ENCODE measurements at regions not wholly inside any gene's neighbourhood (a gene's known extent, or its start where the extent isn't known, plus 50 kb on each side); places are given as distances from the start of the nearest gene placed in this dataset.

DNA sequence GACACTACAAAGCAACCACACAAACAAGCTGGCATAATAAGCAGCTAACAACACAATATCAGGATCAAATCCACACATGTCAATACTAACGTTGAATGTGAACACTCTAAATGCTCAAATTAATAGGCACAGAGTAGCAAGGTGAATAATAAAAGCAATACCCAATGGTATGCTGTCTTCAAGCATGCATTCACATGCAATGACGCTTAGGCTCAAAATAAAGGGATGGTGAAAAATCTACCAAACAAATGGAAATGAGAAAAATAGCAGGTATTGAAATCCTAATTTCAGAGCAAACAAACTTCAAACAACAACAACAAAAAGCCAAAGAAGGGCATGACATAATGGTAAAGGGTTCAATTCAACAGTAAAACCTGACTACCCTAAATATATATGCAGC, 74.0 kb upstream of the FAM47B start:
- intact Hi-C loops (cut with DNase I): loop anchor here (10.0 kb wide), 1 partner anchor 294 kb away; no protein-coding TSS in a partner anchor

DNA sequence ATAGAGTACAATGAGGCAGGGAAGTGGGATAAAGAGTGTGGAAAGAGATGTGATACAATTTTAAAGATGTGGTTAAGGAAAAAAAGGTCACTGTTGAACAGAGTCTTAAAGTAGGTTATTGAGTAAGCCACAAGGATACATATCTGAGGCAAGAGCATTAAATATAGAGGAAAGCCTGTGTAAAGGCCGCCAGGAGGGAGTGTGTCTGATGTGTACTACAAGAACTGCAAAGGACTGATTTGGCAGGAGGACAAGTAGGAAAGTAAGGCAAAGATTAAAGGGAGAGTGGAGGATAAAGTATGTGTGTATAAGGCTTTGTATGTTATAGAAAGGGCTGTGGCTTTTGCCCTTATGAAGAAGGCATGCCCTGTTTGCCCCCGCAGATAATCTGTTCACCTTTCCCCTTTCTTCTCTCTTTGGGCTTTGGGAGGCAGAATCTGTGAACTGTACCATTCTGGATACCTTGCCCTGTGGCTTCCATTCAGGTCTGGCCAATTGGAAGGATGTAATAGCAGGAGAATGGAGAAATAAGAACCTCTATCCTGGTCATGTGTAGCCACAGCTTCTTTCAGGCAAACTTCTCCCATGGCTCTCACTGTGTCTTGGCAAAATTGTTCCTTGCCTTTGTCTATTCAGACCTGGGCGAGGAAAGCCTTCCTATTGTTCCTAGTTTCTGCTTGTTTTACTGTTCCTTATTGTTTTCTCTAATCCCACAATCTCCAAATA, 68.9 kb upstream of the FAM47B start:
- intact Hi-C loops (cut with DNase I): no loop called here
- DNase-seq (ENCODE audit: low spot score): no peak

More for the DNA sequence above, 74.0 kb upstream of the FAM47B start:
- no peak for DNase-seq (ENCODE audit: low spot score)

DNA sequence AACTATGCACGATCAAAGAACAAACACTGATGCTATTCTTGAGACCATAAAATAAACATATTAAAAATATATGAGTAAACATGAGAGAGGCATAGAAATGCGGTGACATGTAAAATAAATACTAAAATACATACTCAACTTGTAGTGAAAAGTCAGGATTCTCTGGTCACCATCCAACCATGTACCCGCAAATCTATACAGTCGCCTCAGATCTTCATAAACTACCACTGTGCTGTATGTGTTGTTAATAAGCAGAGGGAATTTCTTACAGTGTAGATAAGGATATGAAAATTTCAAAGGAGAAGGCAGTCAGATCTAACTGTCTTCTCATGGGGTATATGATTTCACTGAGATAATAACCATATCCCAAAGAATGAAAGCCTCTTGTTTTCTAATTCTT, 67.8 kb upstream of the FAM47B start:
- no peak for DNase-seq (ENCODE audit: low spot score)
- intact Hi-C loops (cut with DNase I): no loop called here

DNA sequence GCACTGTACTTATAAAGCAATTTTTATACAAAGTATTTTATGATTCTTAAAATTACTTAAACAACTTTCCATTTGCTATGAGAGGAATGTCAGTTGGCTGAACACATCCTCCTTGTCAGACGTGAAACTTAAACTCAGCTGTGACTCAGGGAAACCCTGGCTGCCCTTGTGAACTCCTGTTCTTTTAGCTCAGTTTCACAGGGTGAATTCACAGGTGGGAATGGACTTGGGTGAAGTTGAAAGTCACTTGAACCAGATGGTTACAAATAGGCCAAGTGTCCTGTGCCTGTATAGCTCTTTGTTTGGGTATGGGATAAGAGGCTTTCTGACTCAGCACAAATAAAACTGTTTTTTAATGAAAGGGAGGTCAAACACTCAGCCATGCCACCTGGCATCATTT, 67.4 kb upstream of the FAM47B start:
- intact Hi-C loops (cut with DNase I): no loop called here
- DNase-seq (ENCODE audit: low spot score): no peak

DNA sequence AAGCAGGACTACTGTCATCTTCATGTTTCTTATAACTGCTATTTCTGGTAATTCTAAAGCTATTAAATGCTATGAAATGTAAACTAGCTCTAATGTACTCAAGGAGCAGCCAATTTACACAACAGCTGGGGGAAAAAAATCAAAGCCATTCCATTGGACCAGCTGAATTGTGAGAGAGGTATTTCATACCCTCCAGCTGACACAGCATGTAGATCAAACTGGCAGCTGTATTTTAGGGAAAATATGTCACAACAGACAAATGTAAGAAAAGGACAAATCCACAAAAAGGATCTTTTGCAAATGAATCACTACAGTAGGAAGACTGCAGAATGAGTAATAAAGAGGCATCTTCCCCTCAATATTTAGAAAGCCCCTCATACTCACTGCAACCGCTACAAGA, 65.2 kb upstream of the FAM47B start:
- intact Hi-C loops (cut with DNase I): no loop called here
- DNase-seq (ENCODE audit: low spot score): no peak

DNA sequence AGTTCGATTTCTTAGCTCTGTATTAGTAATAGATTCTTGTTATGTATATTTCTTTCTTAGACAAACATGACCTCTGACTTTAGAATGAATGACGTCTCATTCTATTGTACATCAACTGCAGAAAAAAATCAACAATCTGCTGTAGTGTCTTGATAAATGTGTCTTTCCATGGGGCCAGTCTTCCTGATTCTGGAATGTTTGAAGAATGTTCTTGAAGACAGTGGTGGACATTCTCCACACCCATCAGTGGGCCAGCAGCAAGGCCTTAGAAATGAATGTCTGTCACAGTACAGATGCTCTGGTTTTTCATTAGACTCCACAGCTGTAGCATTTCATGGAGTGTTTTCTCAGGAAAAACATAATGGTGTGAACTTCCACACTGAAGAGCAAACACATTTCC, 63.2 kb upstream of the FAM47B start:
- intact Hi-C loops (cut with DNase I): no loop called here
- DNase-seq (ENCODE audit: low spot score): no peak

DNA sequence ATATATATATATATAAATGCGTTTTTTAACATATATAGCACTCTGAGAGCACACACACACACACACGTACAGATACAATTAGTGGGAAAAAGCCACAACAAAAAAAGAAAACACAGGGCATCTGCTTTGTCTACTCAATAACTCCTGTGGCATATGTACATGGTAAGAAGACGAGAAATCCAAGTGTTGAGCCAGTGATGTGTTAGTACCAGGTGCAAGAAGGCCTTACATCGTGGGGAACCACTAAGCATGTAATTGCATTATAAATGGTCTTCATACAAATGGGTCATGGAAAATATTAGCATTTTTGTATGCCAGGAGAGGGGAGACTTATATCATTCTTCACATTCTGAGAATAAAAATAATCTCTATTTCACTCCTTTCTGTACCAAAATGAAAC, 62.7 kb upstream of the FAM47B start:
- intact Hi-C loops (cut with DNase I): no loop called here
- no peak for DNase-seq (ENCODE audit: low spot score)

DNA sequence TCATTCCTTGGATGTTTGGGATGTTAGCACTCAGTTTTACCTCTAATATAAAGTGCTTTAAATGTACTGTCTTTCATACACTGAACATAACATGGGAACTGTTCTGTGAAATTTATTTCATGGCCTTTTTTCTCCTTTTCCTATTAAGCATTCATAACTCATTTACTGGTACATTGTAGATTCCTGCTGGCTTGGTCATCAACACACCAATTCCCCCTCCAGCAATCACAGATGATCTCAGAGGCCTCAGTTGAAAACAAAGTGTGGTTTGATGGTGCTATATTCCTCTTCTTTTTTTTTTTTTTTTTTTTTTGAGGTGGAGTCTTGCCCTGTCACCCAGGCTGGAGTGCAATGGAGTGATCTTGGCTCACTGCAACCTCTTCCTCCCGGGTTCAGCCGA, 61.9 kb upstream of the FAM47B start:
- no peak for DNase-seq (ENCODE audit: low spot score)

DNA sequence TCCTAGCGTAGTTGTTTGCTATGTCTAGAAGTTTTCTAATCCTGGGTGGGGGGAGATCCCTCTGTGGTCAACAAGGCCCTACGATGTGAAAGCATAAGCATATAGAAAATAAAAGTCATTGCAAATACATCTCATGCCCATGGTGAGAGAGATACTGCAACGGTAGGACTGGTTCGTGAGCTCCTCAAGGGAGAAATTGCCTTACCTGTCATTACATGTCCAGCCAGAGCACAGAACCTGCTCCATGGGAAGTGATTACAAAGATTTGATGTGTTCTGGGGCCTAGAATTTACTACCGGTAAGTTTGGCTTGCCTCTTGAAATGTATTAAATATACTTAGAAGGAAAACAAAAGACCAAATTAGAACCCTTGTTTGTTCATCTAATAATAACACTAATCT, 60.9 kb upstream of the FAM47B start:
- intact Hi-C loops (cut with DNase I): no loop called here

More for the DNA sequence above, 61.9 kb upstream of the FAM47B start:
- intact Hi-C loops (cut with DNase I): no loop called here

DNA sequence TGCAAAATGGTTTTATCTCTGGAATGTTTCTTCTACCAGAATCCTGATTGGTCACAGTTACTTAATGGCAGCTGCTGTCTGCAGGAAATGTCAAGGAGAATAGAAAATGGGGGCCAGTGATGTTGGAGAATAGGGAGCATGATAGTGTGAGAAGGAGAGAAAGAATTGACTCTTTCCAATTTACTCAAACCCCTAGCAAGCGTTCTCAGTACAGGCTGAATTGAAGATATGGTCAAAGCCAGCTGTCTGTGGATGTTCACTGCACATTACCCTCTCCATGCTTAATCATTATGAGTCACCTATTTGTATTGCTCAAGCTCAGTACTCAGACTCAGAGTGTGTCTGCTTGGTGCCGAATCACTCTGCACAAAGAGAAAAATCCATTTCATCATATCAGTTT, 57.8 kb upstream of the FAM47B start:
- intact Hi-C loops (cut with DNase I): no loop called here
- no peak for DNase-seq (ENCODE audit: low spot score)

More for the DNA sequence above, 60.9 kb upstream of the FAM47B start:
- DNase-seq (ENCODE audit: low spot score): no peak

DNA sequence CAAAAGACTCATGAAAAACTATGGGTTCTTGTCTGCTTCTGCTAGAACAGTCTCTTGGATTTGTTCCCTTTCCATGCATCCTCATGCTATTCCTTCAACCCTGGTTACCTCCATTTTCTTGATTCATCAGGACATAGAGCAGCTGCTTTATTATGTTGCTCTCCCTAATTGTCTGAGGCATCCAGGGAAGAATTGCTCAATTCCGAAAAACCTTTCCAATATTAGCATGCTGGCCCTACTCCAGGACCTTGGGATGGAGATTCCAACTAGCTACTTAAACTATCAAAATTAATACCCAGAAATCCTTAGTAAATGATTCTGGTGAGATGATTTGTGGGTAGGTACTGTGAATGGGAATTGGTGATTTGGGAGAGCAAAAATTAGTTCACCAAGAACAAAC, 56.6 kb upstream of the FAM47B start:
- no peak for DNase-seq (ENCODE audit: low spot score)
- intact Hi-C loops (cut with DNase I): no loop called here

DNA sequence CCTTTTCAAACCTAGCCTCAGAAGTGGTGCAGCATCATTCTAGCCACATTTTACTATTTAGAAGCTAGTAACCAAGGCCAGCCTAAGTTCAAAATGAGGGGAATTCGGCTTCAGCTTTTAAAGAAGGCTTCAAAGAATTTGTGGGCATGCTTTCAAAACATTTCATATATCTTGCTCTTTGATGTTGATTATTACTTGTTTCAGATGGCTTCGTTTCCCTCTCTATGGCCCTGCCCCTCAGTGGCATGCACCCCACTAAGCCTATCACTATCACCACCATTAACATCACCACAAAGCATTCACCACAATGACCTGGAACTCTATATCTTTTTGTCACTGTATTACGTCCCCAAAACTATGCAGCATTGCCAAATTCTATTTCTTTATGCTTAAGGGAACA, 51.2 kb upstream of the FAM47B start:
- intact Hi-C loops (cut with DNase I): no loop called here
- DNase-seq (ENCODE audit: low spot score): no peak
